H1 (cell line): ENCODE measurements at regions not wholly inside any gene's neighbourhood (a gene's known extent, or its start where the extent isn't known, plus 50 kb on each side); places are given as distances from the start of the nearest gene placed in this dataset.

Experiments used
- ATF3 ChIP-seq: IDR thresholded peaks from 2 replicates; pipeline ENCODE4 v1.6.1; 2011; ENCODE audit warnings: low read depth, mild to moderate bottlenecking, low read length; ENCODE audit not compliant: insufficient read depth
- BRCA1 ChIP-seq: IDR thresholded peaks from 2 replicates; pipeline ENCODE4 v1.6.1; 2012; ENCODE audit warnings: low read depth, low read length, improper control_type of control experiment
- CBX8 ChIP-seq: fragments of 300-800, 300-1000 bp; sonication (generic); IDR thresholded peaks from 2 replicates; pipeline ENCODE4 v1.7.1; 2016; ENCODE audit warnings: low read depth, low read length, borderline replicate concordance
- CHD7 ChIP-seq: fragments of 300-600 bp; sonication (generic); IDR thresholded peaks from 2 replicates; pipeline ENCODE4 v1.7.1; 2012; ENCODE audit warnings: low read length, moderate library complexity, mild to moderate bottlenecking, inconsistent platforms; ENCODE audit not compliant: insufficient replicate concordance
- CTBP2 ChIP-seq: IDR thresholded peaks from 2 replicates; pipeline ENCODE4 v1.7.0; 2011; ENCODE audit warnings: borderline replicate concordance, mild to moderate bottlenecking, moderate library complexity, mixed read lengths, low read length; ENCODE audit not compliant: insufficient read depth, insufficient read length
- CTCF ChIP-seq, 3 experiments: IDR thresholded peaks; 1 replicate in 2 of 3; 2 replicates in 1 of 3; pipeline versions ENCODE4 v1.5.1 to v1.6.1; 2011; ENCODE audit warnings: low read length in 3 of 3, mild to moderate bottlenecking in 3 of 3, inconsistent platforms in 2 of 3, low read depth in 1 of 3, moderate library complexity in 1 of 3; ENCODE audit not compliant: insufficient read depth in 1 of 3; ENCODE audit errors: control extremely low read depth in 1 of 3
- EP300 ChIP-seq, 2 experiments: IDR thresholded peaks; 1 replicate in 1 of 2; 2 replicates in 1 of 2; pipeline ENCODE4 v1.6.1; 2011 to 2012; ENCODE audit warnings: low read depth in 2 of 2, low read length in 2 of 2, mild to moderate bottlenecking in 2 of 2, borderline replicate concordance in 1 of 2, inconsistent platforms in 1 of 2, moderate library complexity in 1 of 2
- EZH2 ChIP-seq: fragments of 200-600 bp; sonication (generic); IDR thresholded peaks from 2 replicates; pipeline ENCODE4 v1.7.1; 2012; ENCODE audit warnings: low read depth, mild to moderate bottlenecking, moderate library complexity, low read length, inconsistent platforms; ENCODE audit not compliant: severe bottlenecking
- JUND ChIP-seq: IDR thresholded peaks from 2 replicates; pipeline ENCODE4 v1.6.1; 2011; ENCODE audit warnings: mild to moderate bottlenecking, improper control_type of control experiment, low read length
- PHF8 ChIP-seq: fragments of 200-600 bp; sonication (generic); conservative IDR thresholded peaks from 2 replicates; pipeline ENCODE4 v1.7.1; 2012; ENCODE audit warnings: low read depth, mild to moderate bottlenecking, inconsistent platforms, low read length, moderate library complexity
- POLR2A ChIP-seq, 2 experiments: IDR thresholded peaks; 1 replicate in 1 of 2; 2 replicates in 1 of 2; pipeline ENCODE4 v1.6.1; 2011; ENCODE audit warnings: low read depth in 2 of 2, low read length in 2 of 2, mild to moderate bottlenecking in 2 of 2; ENCODE audit errors: control extremely low read depth in 1 of 2
- RBBP5 ChIP-seq: IDR thresholded peaks from 2 replicates; pipeline ENCODE4 v1.7.1; 2012; ENCODE audit warnings: low read depth, mild to moderate bottlenecking, inconsistent platforms, low read length, moderate library complexity, borderline replicate concordance
- TAF1 ChIP-seq: IDR thresholded peaks from 2 replicates; pipeline ENCODE4 v1.6.1; 2011; ENCODE audit warnings: mild to moderate bottlenecking, low read depth, low read length
- TF ChIP-seq, protein P1 (sequence below): IDR thresholded peaks from 2 replicates; pipeline ENCODE4 v1.6.1; 2011; ENCODE audit warnings: low read length, improper control_type of control experiment

- no peak for TF ChIP-seq CTCF (IDR thresholded peaks at IDR 0.05; ENCODE audit: control extremely low read depth in 1 of 3, insufficient read depth in 1 of 3, low read depth in 1 of 3, low read length in 3 of 3)
- TF ChIP-seq POLR2A (IDR thresholded peaks at IDR 0.05; ENCODE audit: control extremely low read depth in 1 of 2, low read depth in 2 of 2, low read length in 2 of 2) = no peak
- no peak for TF ChIP-seq TAF1
- no peak for TF ChIP-seq EP300 (IDR thresholded peaks at IDR 0.05; ENCODE audit: borderline replicate concordance in 1 of 2, low read depth in 2 of 2, low read length in 2 of 2)
- TF ChIP-seq PHF8 = no peak
- no peak for TF ChIP-seq CTBP2
- TF ChIP-seq EZH2 = no peak
- no peak for TF ChIP-seq CBX8
- TF ChIP-seq CHD7 = no peak
- no peak for TF ChIP-seq JUND
- TF ChIP-seq ATF3 = no peak
- TF ChIP-seq BRCA1 = no peak
- TF ChIP-seq RBBP5 = no peak
- TF ChIP-seq, protein P1, sequence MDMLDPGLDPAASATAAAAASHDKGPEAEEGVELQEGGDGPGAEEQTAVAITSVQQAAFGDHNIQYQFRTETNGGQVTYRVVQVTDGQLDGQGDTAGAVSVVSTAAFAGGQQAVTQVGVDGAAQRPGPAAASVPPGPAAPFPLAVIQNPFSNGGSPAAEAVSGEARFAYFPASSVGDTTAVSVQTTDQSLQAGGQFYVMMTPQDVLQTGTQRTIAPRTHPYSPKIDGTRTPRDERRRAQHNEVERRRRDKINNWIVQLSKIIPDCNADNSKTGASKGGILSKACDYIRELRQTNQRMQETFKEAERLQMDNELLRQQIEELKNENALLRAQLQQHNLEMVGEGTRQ = no peak
These were observed 1045.6 kb downstream of the GLUD2 start for GRCh38 chrX:122092978-122093377.
